Endothelial cell of umbilical vein (primary cell): ENCODE measurements at regions not wholly inside any gene's neighbourhood (a gene's known extent, or its start where the extent isn't known, plus 50 kb on each side); places are given as distances from the start of the nearest gene placed in this dataset.

ENCODE experiments used
- BruUV-seq: library from RNA; stranded (reverse); fragments of 400-500 nt; replicated peaks from 2 replicates; lab custom pipeline; 2021; lab: Mats Ljungman, UMichigan
- CTCF ChIA-PET: fragments of 300-600, 350-600 bp; sonication (Branson Sonifier 250); formaldehyde crosslinking; loops from one replicate; lab custom pipeline; 2021; ENCODE audit warnings: antibody characterized with exemption, inconsistent platforms; lab: Charles Lee
- POLR2A ChIA-PET: fragments of 300-600, 350-600 bp; sonication (Branson Sonifier 250); formaldehyde crosslinking; loops from one replicate; lab custom pipeline; 2021; ENCODE audit warnings: antibody characterized with exemption, inconsistent platforms; lab: Charles Lee
- DNase-seq: peaks from one replicate; pipeline ENCODE4 v3.0.0-alpha.2; 2011; ENCODE audit warnings: low read depth, low spot score
- FAIRE-seq: peaks from 2 replicates; lab custom pipeline; 2011; peaks lifted over from hg19 to GRCh38; lab: Jason Lieb, UNC
- H2AFZ ChIP-seq: 2 replicates; pipeline ENCODE4 v1.6.0; 2012; ENCODE audit warnings: low read depth, low read length, control low read depth, inconsistent platforms
- H3K27ac ChIP-seq: 2 replicates; pipeline ENCODE4 v1.5.1; 2011; ENCODE audit warnings: low read depth, mild to moderate bottlenecking, control low read depth, low read length, moderate library complexity; ENCODE audit not compliant: insufficient read depth
- H3K27me3 ChIP-seq, 2 experiments: 2 replicates each; pipeline versions ENCODE4 v1.6.0 to v1.6.1; 2011; ENCODE audit warnings: low read length in 2 of 2, mixed read lengths in 1 of 2; ENCODE audit not compliant: control insufficient read depth in 2 of 2, insufficient read depth in 2 of 2
- H3K36me3 ChIP-seq, 2 experiments: 2 replicates in 1 of 2; 3 replicates in 1 of 2; pipeline ENCODE4 v1.5.1; 2011; ENCODE audit warnings: low read length in 2 of 2, mild to moderate bottlenecking in 1 of 2, moderate library complexity in 1 of 2; ENCODE audit not compliant: control insufficient read depth in 2 of 2, insufficient read depth in 2 of 2; ENCODE audit errors: extremely low read depth in 1 of 2
- H3K4me1 ChIP-seq: 3 replicates; pipeline ENCODE4 v1.5.1; 2011; ENCODE audit warnings: mild to moderate bottlenecking, low read length; ENCODE audit not compliant: control insufficient read depth, insufficient read depth; ENCODE audit errors: extremely low read depth
- H3K4me2 ChIP-seq: 2 replicates; pipeline ENCODE4 v1.6.1; 2011; ENCODE audit warnings: low read length, control low read depth, mixed read lengths; ENCODE audit not compliant: insufficient read depth
- H3K4me3 ChIP-seq, 3 experiments: fragments of 200-600 bp in 1 of 3; sonication (generic), shearing (Covaris generic) in 1 of 3; replicated peaks in 1 of 3; 2 replicates each; pipeline ENCODE4 v1.5.1; 2011 to 2016; ENCODE audit warnings: control low read depth in 3 of 3, low read length in 3 of 3, mild to moderate bottlenecking in 2 of 3, inconsistent platforms in 1 of 3, low read depth in 1 of 3, moderate library complexity in 1 of 3; ENCODE audit not compliant: insufficient read depth in 1 of 3
- H3K79me2 ChIP-seq: 2 replicates; pipeline ENCODE4 v1.6.0; 2012; ENCODE audit warnings: low read length, inconsistent platforms; ENCODE audit not compliant: control insufficient read depth, insufficient read depth
- H3K9ac ChIP-seq: replicated peaks from 2 replicates; pipeline ENCODE3; 2011; ENCODE audit warnings: low read length, control low read depth; ENCODE audit not compliant: insufficient read depth; ENCODE audit errors: extremely low read depth
- H3K9me1 ChIP-seq: replicated peaks from 3 replicates; pipeline ENCODE4 v1.6.0; 2011; ENCODE audit warnings: mild to moderate bottlenecking, low read length; ENCODE audit not compliant: control insufficient read depth, insufficient read depth; ENCODE audit errors: extremely low read depth
- H3K9me3 ChIP-seq: replicated peaks from 2 replicates; pipeline ENCODE4 v1.5.1; 2012; ENCODE audit warnings: low read length, inconsistent platforms; ENCODE audit not compliant: control insufficient read depth, insufficient read depth
- H4K20me1 ChIP-seq: replicated peaks from 2 replicates; pipeline ENCODE3; 2011; ENCODE audit warnings: mild to moderate bottlenecking, low read length; ENCODE audit not compliant: control insufficient read depth, insufficient read depth; ENCODE audit errors: extremely low read depth
- CTCF ChIP-seq, 2 donors: IDR thresholded peaks; 1 replicate in 1 of 2; 2 replicates in 1 of 2; pipeline ENCODE4 v1.5.1; 2011; ENCODE audit warnings: low read length in 2 of 2, mild to moderate bottlenecking in 2 of 2, moderate library complexity in 2 of 2, control low read depth in 1 of 2, inconsistent platforms in 1 of 2, low read depth in 1 of 2; ENCODE audit not compliant: insufficient read depth in 1 of 2; ENCODE audit errors: extremely low read depth in 1 of 2
- EZH2 ChIP-seq: IDR thresholded peaks from 2 replicates; pipeline ENCODE4 v1.6.1; 2012; ENCODE audit warnings: borderline replicate concordance, low read depth, mild to moderate bottlenecking, moderate library complexity, low read length, inconsistent platforms; ENCODE audit not compliant: severe bottlenecking
- FOS ChIP-seq: IDR thresholded peaks from 2 replicates; pipeline ENCODE4 v1.6.1; 2011; ENCODE audit warnings: mild to moderate bottlenecking, low read length, moderate library complexity, borderline replicate concordance; ENCODE audit not compliant: insufficient read depth
- GATA2 ChIP-seq: IDR thresholded peaks from 2 replicates; pipeline ENCODE4 v1.7.0; 2011; ENCODE audit warnings: low read depth, mild to moderate bottlenecking, moderate library complexity, mixed read lengths, low read length; ENCODE audit not compliant: insufficient read length, insufficient read depth
- JUN ChIP-seq: IDR thresholded peaks from 2 replicates; pipeline ENCODE4 v1.6.1; 2011; ENCODE audit warnings: borderline replicate concordance, low read depth; ENCODE audit not compliant: insufficient read length, insufficient read depth
- MAX ChIP-seq: IDR thresholded peaks from 2 replicates; pipeline ENCODE4 v1.6.1; 2011; ENCODE audit not compliant: insufficient read depth, insufficient read length
- MYC ChIP-seq: IDR thresholded peaks from one replicate; pipeline ENCODE4 v1.6.1; 2011; ENCODE audit warnings: mild to moderate bottlenecking, low read depth, low read length
- POLR2A ChIP-seq: IDR thresholded peaks from 2 replicates; pipeline ENCODE4 v1.6.1; 2012; ENCODE audit warnings: low read depth, mild to moderate bottlenecking, control low read depth, low read length
- POLR2AphosphoS5 ChIP-seq: IDR thresholded peaks from 2 replicates; pipeline ENCODE4 v1.6.1; 2012; ENCODE audit warnings: low read depth, mild to moderate bottlenecking, control low read depth, low read length, moderate library complexity; ENCODE audit not compliant: insufficient read depth
- dilution Hi-C: fragments of 300-500 bp; cut with MboI; formaldehyde crosslinking; loops from one replicate; pipeline ENCODE4 v1.15.0; 2019; ENCODE audit warnings: low sequenced_read_pairs; ENCODE audit not compliant: extremely low pct_ligation_motif_present
- intact Hi-C: fragments of 100-400 bp; cut with micrococcal nuclease; formaldehyde crosslinking; loops from one replicate; pipeline ENCODE4 v1.10.0; 2022

- ChIA-PET CTCF (no interaction called here), POLR2A (no interaction called here)
- no peak for TF ChIP-seq GATA2
- no peak for TF ChIP-seq POLR2AphosphoS5
- TF ChIP-seq MAX = no peak
- TF ChIP-seq MYC = no peak
- no peak for TF ChIP-seq FOS
- no peak for TF ChIP-seq JUN
- dilution Hi-C loops (no loop called here), intact Hi-C loops (no loop called here)
- Histone ChIP-seq H2AFZ (no peak overlapping the region), H3K4me2 (no peak overlapping the region), H3K4me1 (no peaks in the 10 kb centered on the region), H3K9me3 (no peaks in the 10 kb centered on the region), H4K20me1 (no peaks in the 10 kb centered on the region), H3K4me3 (no peak overlapping the region), H3K9me1 (no peaks in the 10 kb centered on the region), H3K27ac (no peak overlapping the region), H3K9ac (no peak overlapping the region), H3K27me3 (no peaks in the 10 kb centered on the region), H3K79me2 (no peaks in the 10 kb centered on the region), H3K36me3 (no peaks in the 10 kb centered on the region)
- BruUV-seq = no TSS peak
- FAIRE-seq (no peak), DNase-seq (no peak)
Observed at GRCh38 chr12:98259693-98260092, 255.7 kb upstream of the TMPO start.

GRCh38 chr12:98260276-98260675 is 255.1 kb upstream of the TMPO start:
- Histone ChIP-seq H3K4me1 (no peaks in the 10 kb centered on the region), H3K9me3 (no peaks in the 10 kb centered on the region), H4K20me1 (no peaks in the 10 kb centered on the region), H3K9ac (no peak overlapping the region), H2AFZ (no peak overlapping the region), H3K4me3 (no peak overlapping the region), H3K27me3 (no peaks in the 10 kb centered on the region), H3K4me2 (no peak overlapping the region), H3K36me3 (no peaks in the 10 kb centered on the region), H3K27ac (no peak overlapping the region), H3K79me2 (no peaks in the 10 kb centered on the region), H3K9me1 (no peaks in the 10 kb centered on the region)
- CTCF ChIA-PET = no interaction called here
- intact Hi-C loops (no loop called here), dilution Hi-C loops (no loop called here)
- no TSS peak for BruUV-seq
- FAIRE-seq (no peak), DNase-seq (no peak)
- POLR2A ChIA-PET = no interaction called here
- TF ChIP-seq CTCF (IDR thresholded peaks at IDR 0.05; ENCODE audit: extremely low read depth in 1 of 2, insufficient read depth in 1 of 2, low read depth in 1 of 2, low read length in 2 of 2) (no peak), JUN (no peak), FOS (no peak), POLR2A (no peak), MYC (no peak), GATA2 (no peak), MAX (no peak), POLR2AphosphoS5 (no peak), EZH2 (no peak)
